Right lobe of liver (tissue), 6 donors: ENCODE measurements at regions not wholly inside any gene's neighbourhood (a gene's known extent, or its start where the extent isn't known, plus 50 kb on each side); places are given as distances from the start of the nearest gene placed in this dataset.
"Not testable (repeated sequence)": the region's sequence is repeated elsewhere in the genome, so short reads cannot be mapped to it uniquely, and the experiment has no call there.

Experiments
- ATAC-seq, 4 donors: fragments of 200-7000 bp; cut with Tn5 transposase; one replicate each; pipeline ENCODE4 v1.9.1; 2020; ENCODE audit warnings: mild to moderate bottlenecking in 4 of 4, moderate library complexity in 4 of 4
- DNase-seq, 3 donors: peaks; one replicate each; pipeline ENCODE4 v3.0.0-alpha.2; 2020
- H3K27ac ChIP-seq, 3 donors: fragments of 200-600 bp; one replicate each; pipeline ENCODE4 v1.8.0; 2022
- H3K27me3 ChIP-seq, 2 donors: fragments of 200-600 bp; one replicate each; pipeline ENCODE4 v1.8.0; 2022
- H3K36me3 ChIP-seq, 4 donors: fragments of 200-600 bp; sonication (generic) in 1 of 4; one replicate each; pipeline versions ENCODE4 v1.5.1 to v1.8.0; 2017 to 2022; ENCODE audit warnings: control low read depth in 1 of 4
- H3K4me1 ChIP-seq, 4 donors: fragments of 200-600 bp; sonication (generic) in 1 of 4; one replicate each; pipeline versions ENCODE4 v1.5.1 to v1.8.0; 2017 to 2022; ENCODE audit warnings: control low read depth in 1 of 4
- H3K4me3 ChIP-seq, 3 donors: fragments of 200-600 bp; one replicate each; pipeline ENCODE4 v1.8.0; 2022
- H3K9me3 ChIP-seq, 4 donors: fragments of 200-600 bp; sonication (generic) in 1 of 4; one replicate each; pipeline versions ENCODE4 v1.5.1 to v1.8.0; 2017 to 2022; ENCODE audit warnings: control low read depth in 1 of 4
- POLR2A ChIP-seq: fragments of 450-650 bp; IDR thresholded peaks from one replicate; pipeline ENCODE4 v1.6.1; 2017; ENCODE audit warnings: antibody characterized with exemption, mild to moderate bottlenecking
- WGBS: methylation state at CpG from one replicate; pipeline ENCODE4 v1.1.6; 2018; ENCODE audit warnings: low coverage, low lambda C conversion rate; ENCODE audit not compliant: insufficient coverage; ENCODE audit errors: missing lambda C conversion rate; 5-methylcytosine and 5-hydroxymethylcytosine counted together
- intact Hi-C, 2 donors: fragments of 100-400 bp; cut with DNase I; formaldehyde crosslinking; loops; one replicate each; pipeline versions ENCODE4 v1.11.2 to v1.14.1; 2022
- TF ChIP-seq, protein P1 (sequence below), 4 donors: fragments of 200-600 bp in 3 of 4; fragments of 450-650 bp in 1 of 4; IDR thresholded peaks; one replicate each; pipeline versions ENCODE4 v1.5.1 to v1.8.0; 2016 to 2022; ENCODE audit warnings: antibody characterized with exemption in 4 of 4, mild to moderate bottlenecking in 2 of 4
- donor health status: DM: no; HTN: yes; CAD: no.
- donor health status: DM: no; HTN: no; CAD: no.
- donor health status: DM: no; HTN: no; CAD: no.
- donor health status: DM: no; HTN: yes; CAD: no.
- donor health status: DM: no; HTN: yes; CAD: no.

- Histone ChIP-seq H3K36me3 (no peaks in the 10 kb centered on the region), H3K27me3 (no peaks in the 10 kb centered on the region), H3K27ac (no peak overlapping the region), H3K4me1 (no peaks in the 10 kb centered on the region), H3K4me3 (no peak overlapping the region), H3K9me3 (no peaks in the 10 kb centered on the region)
- intact Hi-C loops, result no loop called here
- TF ChIP-seq, protein P1, sequence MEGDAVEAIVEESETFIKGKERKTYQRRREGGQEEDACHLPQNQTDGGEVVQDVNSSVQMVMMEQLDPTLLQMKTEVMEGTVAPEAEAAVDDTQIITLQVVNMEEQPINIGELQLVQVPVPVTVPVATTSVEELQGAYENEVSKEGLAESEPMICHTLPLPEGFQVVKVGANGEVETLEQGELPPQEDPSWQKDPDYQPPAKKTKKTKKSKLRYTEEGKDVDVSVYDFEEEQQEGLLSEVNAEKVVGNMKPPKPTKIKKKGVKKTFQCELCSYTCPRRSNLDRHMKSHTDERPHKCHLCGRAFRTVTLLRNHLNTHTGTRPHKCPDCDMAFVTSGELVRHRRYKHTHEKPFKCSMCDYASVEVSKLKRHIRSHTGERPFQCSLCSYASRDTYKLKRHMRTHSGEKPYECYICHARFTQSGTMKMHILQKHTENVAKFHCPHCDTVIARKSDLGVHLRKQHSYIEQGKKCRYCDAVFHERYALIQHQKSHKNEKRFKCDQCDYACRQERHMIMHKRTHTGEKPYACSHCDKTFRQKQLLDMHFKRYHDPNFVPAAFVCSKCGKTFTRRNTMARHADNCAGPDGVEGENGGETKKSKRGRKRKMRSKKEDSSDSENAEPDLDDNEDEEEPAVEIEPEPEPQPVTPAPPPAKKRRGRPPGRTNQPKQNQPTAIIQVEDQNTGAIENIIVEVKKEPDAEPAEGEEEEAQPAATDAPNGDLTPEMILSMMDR (IDR thresholded peaks at IDR 0.05), result no peak
- no peak for TF ChIP-seq POLR2A
- DNase-seq, result no peak
- WGBS, result 76% methylated on average over 2 of the region's 2 CpGs
- ATAC-seq, result no peak
These were observed 58.1 kb upstream of the P3H2 start for GRCh38 chr3:190178779-190179178.

- H3K4me3 ChIP-seq, ATAC-seq, H3K9me3 ChIP-seq, DNase-seq, intact Hi-C loops, H3K4me1 ChIP-seq, H3K27ac ChIP-seq, H3K27me3 ChIP-seq, H3K36me3 ChIP-seq: not testable (repeated sequence)
- 86% methylated on average over 2 of the region's 39 CpGs for WGBS
These were observed 56.3 kb upstream of the P3H2 start for GRCh38 chr3:190176933-190177525.

DNA sequence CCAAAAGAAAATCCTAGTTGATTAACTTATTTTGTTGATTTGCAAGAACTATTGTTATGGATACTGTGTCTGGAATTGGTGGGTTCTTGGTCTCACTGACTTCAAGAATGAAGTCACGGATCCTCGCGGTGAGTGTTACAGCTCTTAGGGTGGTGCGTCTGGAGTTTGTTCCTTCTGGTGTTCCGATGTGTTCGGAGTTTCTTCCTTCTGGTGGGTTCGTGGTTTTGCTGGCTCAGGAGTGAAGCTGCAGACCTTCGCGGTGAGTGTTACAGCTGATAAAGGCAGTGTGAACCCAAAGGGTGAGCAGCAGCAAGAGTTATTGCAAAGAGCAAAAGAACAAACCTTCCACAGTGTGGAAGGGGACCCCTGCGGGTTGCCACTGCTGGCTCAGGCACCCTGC, 55.4 kb upstream of the P3H2 start:
- DNase-seq, H3K4me3 ChIP-seq, H3K36me3 ChIP-seq, intact Hi-C loops, H3K9me3 ChIP-seq, H3K4me1 ChIP-seq, ATAC-seq, H3K27me3 ChIP-seq, H3K27ac ChIP-seq: not testable (repeated sequence)
- 57% methylated on average over 1 of the region's 10 CpGs for WGBS

GRCh38 chr3:190175490-190175889, 54.8 kb upstream of the P3H2 start:
- Histone ChIP-seq H3K9me3 (no peaks in the 10 kb centered on the region), H3K36me3 (no peaks in the 10 kb centered on the region), H3K4me1 (no peaks in the 10 kb centered on the region), H3K4me3 (no peak overlapping the region), H3K27ac (no peak overlapping the region), H3K27me3 (no peaks in the 10 kb centered on the region)
- no peak for ATAC-seq
- intact Hi-C loops, result no loop called here
- DNase-seq, result no peak
- no peak for TF ChIP-seq POLR2A
- TF ChIP-seq, protein P1 (IDR thresholded peaks at IDR 0.05), result no peak
- 71% methylated on average over 1 of the region's 1 CpG for WGBS

GRCh38 chr3:190174471-190174870, 53.8 kb upstream of the P3H2 start:
- Histone ChIP-seq H3K27me3 (no peaks in the 10 kb centered on the region), H3K4me1 (no peaks in the 10 kb centered on the region), H3K4me3 (no peak overlapping the region), H3K9me3 (no peaks in the 10 kb centered on the region), H3K36me3 (no peaks in the 10 kb centered on the region), H3K27ac (no peak overlapping the region)
- ATAC-seq (no peak), DNase-seq (no peak)
- WGBS, result 67% methylated on average over 1 of the region's 1 CpG
- TF ChIP-seq, protein P1 (IDR thresholded peaks at IDR 0.05), result no peak
- TF ChIP-seq POLR2A, result no peak
- intact Hi-C loops, result no loop called here

- intact Hi-C loops, result no loop called here
- 63% methylated on average over 1 of the region's 1 CpG for WGBS
- Histone ChIP-seq H3K27me3 (no peaks in the 10 kb centered on the region), H3K4me1 (no peaks in the 10 kb centered on the region), H3K4me3 (no peak overlapping the region), H3K27ac (no peak overlapping the region), H3K36me3 (no peaks in the 10 kb centered on the region), H3K9me3 (no peaks in the 10 kb centered on the region)
- DNase-seq (no peak), ATAC-seq (no peak)
- TF ChIP-seq POLR2A, result no peak
- TF ChIP-seq, protein P1 (IDR thresholded peaks at IDR 0.05), result no peak
These were observed 52.7 kb upstream of the P3H2 start for GRCh38 chr3:190173426-190173825.
